Activated CD4-positive, alpha-beta T cell treated with anti-CD3 and anti-CD28 coated beads, Interleukin-2, Interleukin-6, amounts not matched to agents 100 ng/mL and 50 ng/mL, durations not matched to agents 16 hours and 8 hours (primary cell): ENCODE measurements at regions not wholly inside any gene's neighbourhood (a gene's known extent, or its start where the extent isn't known, plus 50 kb on each side); places are given as distances from the start of the nearest gene placed in this dataset.

Experiments used
- DNase-seq: peaks from one replicate; pipeline ENCODE4 v3.0.0-alpha.2; 2020

DNA sequence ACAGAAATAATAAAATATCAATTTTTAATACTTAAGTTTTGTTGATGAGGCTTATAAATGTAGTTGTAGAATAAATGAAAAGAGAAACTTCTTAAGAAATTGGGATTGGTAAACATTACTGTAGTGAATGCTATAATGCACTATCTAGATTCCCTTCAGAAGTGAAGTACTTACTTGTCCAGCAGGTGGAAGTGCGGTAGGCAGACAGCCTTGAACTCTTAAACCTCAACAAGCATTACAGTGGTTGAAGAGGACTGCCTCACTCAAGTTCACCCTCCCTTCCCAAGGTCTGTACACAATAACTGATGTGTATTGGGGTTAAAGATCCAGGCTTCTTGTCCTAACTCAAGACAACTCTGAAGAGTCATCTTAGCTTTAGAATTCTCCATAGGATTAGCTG is 931.0 kb upstream of the LRRTM1 start:
- no peak for DNase-seq

- DNase-seq = no peak
Observed at GRCh38 chr2:81234711-81235110, 930.2 kb upstream of the LRRTM1 start.

GRCh38 chr2:81225756-81226155 is 921.2 kb upstream of the LRRTM1 start:
- no peak for DNase-seq

- DNase-seq = no peak
Observed at GRCh38 chr2:81213598-81213997, 909.0 kb upstream of the LRRTM1 start.

DNA sequence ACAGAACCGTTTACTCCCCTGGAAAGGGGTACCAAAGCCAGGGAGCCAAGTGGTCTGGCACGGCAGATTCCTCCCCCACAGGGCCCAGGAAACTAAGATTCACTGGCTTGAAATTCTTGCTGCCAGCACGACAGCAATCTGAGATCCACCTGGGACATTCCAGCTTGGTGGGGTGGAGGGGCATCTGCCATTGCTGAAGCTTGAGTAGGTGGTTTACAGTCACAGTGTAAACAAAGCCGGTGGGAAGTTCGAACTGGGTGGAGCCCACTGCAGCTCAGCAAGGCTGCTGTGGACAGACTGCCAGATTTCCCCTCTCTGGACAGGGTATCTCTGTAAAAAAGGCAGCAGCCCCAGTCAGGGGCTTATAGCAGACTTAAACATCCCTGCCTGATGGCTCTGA is 901.7 kb upstream of the LRRTM1 start:
- no peak for DNase-seq

DNA sequence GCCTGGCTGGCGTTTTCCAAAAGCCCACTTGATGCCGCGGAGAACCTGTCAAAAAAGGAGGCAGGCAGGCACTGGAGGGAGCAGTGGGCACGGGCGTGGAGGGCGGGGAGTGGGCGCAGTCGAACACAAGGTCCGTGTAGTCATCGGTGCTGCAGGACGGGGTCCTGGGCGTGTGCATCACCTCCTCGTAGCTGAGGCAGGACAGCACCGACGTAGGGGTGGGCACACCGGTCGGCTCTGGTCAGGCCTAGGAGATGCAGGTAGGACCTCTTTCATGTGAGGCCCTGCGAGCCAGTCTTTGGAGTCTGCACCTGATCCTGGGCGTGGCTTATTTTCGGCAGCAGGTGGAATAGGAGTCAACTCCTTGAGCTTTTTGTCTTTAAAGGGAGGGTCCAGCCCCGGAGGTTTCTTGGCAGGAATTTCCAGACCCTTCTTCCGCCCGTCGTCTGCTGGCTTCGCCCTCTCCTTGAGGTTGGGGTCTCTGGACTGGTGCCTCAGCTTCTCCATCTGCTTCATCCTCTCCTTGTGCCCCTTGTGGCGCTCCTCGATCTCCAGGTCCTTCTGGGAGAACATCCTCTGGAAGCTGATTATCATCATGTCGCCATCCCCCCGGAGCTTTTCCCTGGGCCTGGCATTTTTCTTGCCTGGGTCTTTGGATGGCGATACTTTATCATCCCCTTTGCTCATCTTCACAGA is 892.5 kb upstream of the LRRTM1 start:
- DNase-seq = no peak

DNA sequence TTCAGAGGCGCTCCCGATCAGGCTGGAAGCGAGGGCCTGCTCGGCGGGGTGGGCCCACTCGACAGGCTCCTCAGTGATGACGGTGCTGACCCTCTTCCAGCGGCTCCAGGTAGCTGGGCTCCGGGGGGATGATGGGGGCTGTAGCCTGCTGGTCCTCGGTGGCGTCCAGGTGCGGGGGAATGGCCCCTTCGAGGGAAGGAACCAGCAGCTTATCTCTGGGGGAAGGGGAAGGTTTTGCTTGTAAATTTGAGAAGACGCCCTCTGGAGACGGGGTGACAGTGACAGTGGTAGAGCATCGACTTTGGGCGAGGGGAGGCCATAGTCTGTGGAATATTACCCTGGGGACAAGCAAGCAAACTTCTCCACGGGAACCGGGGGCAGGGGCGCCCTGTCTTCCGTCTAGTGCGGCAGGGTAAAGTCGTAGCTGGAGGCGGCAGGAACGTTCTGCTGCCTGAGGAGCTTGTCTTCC is 891.9 kb upstream of the LRRTM1 start:
- DNase-seq = no peak

GRCh38 chr2:81195774-81196382 is 891.3 kb upstream of the LRRTM1 start:
- no peak for DNase-seq

DNA sequence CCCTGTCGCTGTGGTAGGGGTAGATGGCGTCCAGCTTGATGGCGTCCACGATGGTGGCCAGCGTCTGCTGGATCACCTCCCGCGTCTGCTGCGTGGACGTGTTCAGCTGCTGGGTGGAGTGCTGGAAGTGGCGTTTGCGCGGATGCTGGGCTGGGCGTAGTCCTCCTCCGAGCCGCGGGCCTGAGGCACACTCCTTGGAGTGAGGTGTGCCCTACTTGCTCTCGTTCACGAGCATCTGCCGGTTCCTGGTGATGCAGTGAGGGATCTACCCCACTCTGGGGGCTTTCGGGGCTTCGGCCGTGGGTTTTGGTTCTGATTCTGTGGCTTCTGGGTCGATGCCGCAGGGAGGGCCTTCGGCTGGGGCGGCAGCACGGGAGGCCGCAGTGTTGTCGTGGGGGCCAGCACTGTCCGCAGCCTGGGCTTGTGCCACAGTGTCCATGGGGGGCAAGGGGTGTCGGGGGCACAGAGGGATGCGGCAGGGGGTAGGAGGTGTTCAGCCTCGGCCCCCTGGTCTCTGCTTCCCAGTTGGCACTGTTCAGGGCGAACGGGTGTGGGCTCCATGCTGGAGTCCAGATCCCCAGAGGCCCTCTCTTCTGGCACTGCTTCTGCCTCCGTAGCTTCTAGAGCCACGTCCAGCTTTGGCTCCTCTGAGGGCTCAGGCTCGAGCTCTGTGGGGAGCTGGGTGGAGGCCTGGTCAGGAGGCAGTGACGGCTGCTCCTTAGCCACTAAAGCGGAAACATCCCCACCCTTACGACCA is 890.6 kb upstream of the LRRTM1 start:
- no peak for DNase-seq

DNA sequence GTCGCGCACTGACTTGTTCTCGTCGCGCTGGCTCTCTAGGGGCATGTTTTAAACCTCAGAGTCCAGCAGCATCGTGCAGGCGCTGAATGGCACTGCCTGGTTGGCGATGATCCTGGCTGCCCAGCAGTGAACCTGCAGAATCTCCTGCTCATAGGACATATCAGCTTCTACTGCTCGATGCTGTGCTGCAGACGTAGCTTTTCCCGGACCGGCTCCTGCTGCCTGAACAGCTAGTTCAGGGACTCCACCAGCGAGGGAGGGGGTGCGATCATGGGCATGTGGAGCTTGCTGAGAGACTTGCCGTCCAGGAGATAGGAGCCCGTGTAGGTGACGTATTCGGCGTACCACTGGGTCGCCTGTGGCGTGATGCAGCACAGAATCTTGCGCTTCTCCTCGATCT is 890.0 kb upstream of the LRRTM1 start:
- DNase-seq = no peak

GRCh38 chr2:81194176-81194575 is 889.6 kb upstream of the LRRTM1 start:
- DNase-seq = no peak

GRCh38 chr2:81181845-81182244 is 877.3 kb upstream of the LRRTM1 start:
- no peak for DNase-seq

GRCh38 chr2:81171447-81171846 is 866.9 kb upstream of the LRRTM1 start:
- DNase-seq = no peak

DNA sequence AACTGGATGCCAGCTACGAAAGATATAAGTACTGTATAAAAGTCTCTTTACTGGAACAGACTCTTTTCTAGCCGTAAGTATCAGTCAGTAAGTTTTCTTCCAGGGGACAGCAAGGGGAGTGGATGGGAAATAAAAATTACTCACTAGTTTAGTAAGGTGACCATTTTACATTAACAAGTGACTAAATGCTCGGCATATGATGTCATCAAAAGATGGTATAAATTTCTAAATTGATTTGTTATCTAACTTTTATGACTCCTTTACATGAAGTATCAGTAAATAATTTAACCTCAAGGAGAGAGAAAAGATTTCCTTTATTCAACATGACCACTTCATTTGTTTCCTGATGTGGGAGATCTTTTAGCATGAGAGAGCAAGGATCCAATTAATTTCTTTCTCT is 859.0 kb upstream of the LRRTM1 start:
- no peak for DNase-seq

DNA sequence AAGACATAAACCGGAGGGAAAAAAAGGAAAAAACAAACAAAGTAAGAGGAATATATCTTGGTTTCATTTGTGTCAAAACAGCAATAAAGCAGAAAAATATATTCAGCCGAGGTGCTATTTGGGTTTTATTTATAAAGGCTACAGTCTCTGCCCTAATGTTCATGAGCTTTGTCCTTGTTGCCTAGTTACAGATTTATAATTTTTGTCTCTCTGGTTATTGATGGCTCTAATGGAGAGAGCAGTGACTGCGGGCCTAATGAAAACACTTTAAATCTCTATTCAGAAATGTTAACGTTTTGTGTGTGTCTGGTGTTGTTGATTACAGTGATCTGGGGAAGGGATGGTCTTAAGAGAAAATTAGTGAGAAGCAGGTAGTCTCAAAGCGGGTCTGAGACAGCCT is 854.0 kb upstream of the LRRTM1 start:
- no peak for DNase-seq

DNA sequence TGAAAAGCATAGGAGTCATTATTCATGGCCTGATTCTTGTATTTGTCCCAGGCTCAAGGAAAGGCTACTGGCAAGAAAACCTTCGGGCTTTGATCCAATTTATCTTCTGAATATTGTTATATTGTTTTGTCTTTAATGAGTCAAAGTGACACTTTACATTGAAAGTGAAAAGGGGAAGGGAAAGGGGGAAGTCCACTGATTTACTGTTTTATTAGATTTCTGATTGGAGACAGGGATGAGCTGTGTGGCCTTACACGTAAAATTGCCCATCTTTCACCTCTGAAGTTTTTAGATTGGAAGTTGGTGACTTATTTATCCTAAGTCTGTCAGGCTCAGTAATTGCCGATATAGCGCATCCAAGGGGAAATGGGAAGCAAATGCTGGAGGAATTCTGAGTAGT is 843.8 kb upstream of the LRRTM1 start:
- no peak for DNase-seq

DNA sequence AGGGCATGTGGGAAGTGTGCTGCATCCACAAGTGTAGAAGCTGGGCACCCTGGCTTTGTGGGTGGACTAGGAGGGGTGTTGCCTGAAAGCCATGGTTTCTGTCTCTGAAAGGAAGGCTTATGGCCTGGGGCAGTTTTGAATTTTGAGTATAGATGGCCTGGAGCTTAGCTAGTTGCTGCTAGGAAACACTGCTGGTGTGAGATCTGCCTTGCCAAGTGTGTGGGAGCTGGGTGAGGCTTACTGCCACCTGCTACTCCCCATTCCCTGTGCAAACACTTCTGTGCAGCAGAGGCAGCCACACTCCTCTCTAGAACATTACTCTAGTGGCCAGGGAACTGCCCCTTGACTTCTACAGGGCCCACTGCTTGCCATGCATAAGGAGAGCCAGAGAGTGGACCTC is 831.7 kb upstream of the LRRTM1 start:
- no peak for DNase-seq

DNA sequence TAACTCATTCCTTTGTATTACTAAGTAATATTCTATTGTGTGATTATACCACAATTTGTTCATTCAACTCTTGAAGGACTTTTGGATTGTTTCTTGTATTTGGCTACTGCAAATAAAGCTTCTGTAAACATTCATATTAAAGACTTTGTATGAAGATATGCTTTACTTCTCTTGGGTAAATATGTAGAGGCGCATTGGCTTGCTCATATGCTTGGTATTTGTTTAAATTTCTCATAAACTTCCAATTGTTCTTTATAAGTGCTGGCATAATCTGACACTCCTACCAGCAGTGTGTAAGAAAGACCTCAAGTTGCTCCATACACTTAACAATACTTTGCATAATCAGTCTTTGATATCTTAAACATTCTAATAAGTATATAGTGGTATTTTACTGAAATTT is 792.8 kb upstream of the LRRTM1 start:
- DNase-seq = no peak

DNA sequence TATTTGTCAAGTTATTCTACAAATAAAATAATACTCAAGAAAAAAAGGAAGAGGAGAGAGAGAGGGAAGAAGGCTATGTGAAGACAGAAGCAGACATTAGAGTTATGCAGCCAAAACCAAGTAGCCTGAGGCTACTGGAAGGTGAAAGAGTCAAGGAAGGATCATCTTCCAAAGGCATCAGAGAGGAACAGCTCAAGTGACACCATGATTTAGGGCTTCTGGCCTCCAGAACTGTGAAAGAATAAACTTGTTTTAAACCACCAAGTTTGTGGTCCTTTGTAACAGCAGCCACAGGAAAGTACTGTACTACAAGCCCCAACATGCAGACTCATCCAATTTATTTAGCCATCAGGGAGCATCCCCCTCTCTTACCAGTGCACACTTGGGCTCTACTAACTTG is 788.5 kb upstream of the LRRTM1 start:
- DNase-seq = no peak

DNA sequence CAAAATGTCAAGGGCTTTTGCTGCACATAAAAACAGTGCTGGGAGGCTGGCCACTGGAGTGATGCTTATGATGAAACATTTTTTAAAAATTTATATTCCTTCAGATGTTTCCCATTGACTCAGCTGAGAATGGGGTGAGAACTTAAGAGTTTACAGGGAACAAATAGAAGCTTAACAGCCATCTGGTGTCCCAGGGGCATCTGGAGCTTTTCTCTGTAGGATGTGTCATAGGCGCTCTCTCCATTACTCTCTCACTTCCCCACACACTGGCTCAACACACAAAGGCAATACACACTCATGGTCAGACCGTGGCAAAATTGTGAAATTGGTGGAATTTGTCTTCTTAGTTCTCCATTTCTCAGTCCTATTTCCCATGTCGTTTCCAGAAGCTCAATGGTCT is 783.1 kb upstream of the LRRTM1 start:
- DNase-seq = no peak

DNA sequence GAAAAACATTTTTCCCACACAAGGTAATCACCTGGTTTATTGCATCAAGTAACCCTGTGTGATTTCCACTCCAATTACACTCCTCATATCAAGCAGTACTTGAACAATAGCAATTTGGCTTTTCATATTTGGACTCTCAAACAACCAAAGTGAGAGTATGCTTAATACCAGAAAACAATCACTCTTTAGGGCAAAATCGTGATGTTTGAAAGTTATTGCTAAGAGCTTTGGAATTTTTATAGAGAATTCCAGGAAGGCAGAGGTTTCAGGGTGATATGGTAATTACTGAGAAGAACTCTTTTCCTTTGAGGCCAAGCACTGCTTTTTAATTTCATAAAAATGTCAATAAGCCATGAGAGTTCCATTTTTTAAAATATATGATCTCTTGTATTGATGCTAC is 779.5 kb upstream of the LRRTM1 start:
- DNase-seq = no peak

GRCh38 chr2:81078631-81079030 is 774.1 kb upstream of the LRRTM1 start:
- DNase-seq = no peak

- DNase-seq = no peak
Observed at GRCh38 chr2:81078102-81078501, 773.5 kb upstream of the LRRTM1 start.

GRCh38 chr2:81077396-81077795 is 772.8 kb upstream of the LRRTM1 start:
- DNase-seq = no peak
